WTC11 (cell line): ENCODE measurements at regions not wholly inside any gene's neighbourhood (a gene's known extent, or its start where the extent isn't known, plus 50 kb on each side); places are given as distances from the start of the nearest gene placed in this dataset.

ENCODE experiments used
- ATAC-seq: fragments of 200-7000 bp; cut with Tn5 transposase; 2 replicates; pipeline ENCODE4 v1.10.0; 2021; ENCODE audit warnings: mild to moderate bottlenecking, moderate library complexity
- CTCF ChIA-PET: fragments of 300-600 bp; sonication (Branson Sonifier 250); formaldehyde crosslinking; loops from one replicate; lab custom pipeline; 2021; ENCODE audit warnings: antibody characterized with exemption; lab: Charles Lee
- POLR2A ChIA-PET: fragments of 350-600 bp; sonication (Branson Sonifier 250); formaldehyde crosslinking; loops from one replicate; lab custom pipeline; 2021; ENCODE audit warnings: antibody characterized with exemption; lab: Charles Lee
- DNase-seq: peaks from one replicate; pipeline ENCODE4 v3.0.0; 2021; ENCODE audit warnings: low spot score
- H3K27ac Mint-ChIP-seq: 2 replicates; pipeline ENCODE4 v1.8.0; 2021; ENCODE audit warnings: mixed read lengths
- H3K27me3 Mint-ChIP-seq: 2 replicates; pipeline ENCODE4 v1.8.0; 2021; ENCODE audit warnings: low read depth, mild to moderate bottlenecking, moderate library complexity, mixed read lengths
- H3K36me3 Mint-ChIP-seq: 2 replicates; pipeline ENCODE4 v1.8.0; 2021; ENCODE audit warnings: mixed read lengths
- H3K4me1 Mint-ChIP-seq: 2 replicates; pipeline ENCODE4 v1.8.0; 2022; ENCODE audit warnings: mixed read lengths
- H3K4me3 Mint-ChIP-seq: 2 replicates; pipeline ENCODE4 v1.8.0; 2021; ENCODE audit warnings: mild to moderate bottlenecking, moderate library complexity, mixed read lengths
- H3K9me3 Mint-ChIP-seq: 2 replicates; pipeline ENCODE4 v1.8.0; 2021; ENCODE audit warnings: mixed read lengths
- AR ChIP-seq: fragments of 250-450 bp; sonication (Bioruptor Pico); IDR thresholded peaks from 2 replicates; pipeline ENCODE4 v1.9.0; 2021; ENCODE audit warnings: mild to moderate bottlenecking
- ARID4B ChIP-seq: sonication (generic); formaldehyde crosslinking; IDR thresholded peaks from 2 replicates; pipeline ENCODE4 v1.8.0; 2023; ENCODE audit warnings: missing genetic modification reagents, mild to moderate bottlenecking, borderline replicate concordance
- ATF3 ChIP-seq: sonication (generic); formaldehyde crosslinking; conservative IDR thresholded peaks from 2 replicates; pipeline ENCODE4 v1.8.1; 2022; ENCODE audit warnings: mild to moderate bottlenecking, missing genetic modification reagents
- ATF6 ChIP-seq: sonication (generic); formaldehyde crosslinking; IDR thresholded peaks from 2 replicates; pipeline ENCODE4 v1.8.1; 2023; ENCODE audit warnings: mild to moderate bottlenecking, missing genetic modification reagents
- CBFB ChIP-seq: sonication (generic); formaldehyde crosslinking; IDR thresholded peaks from 2 replicates; pipeline ENCODE4 v1.8.1; 2022; ENCODE audit warnings: mild to moderate bottlenecking, low read depth, missing genetic modification reagents
- ERG ChIP-seq: fragments of 250-450 bp; sonication (Bioruptor Pico); IDR thresholded peaks from 2 replicates; pipeline ENCODE4 v1.8.0; 2021; ENCODE audit warnings: mild to moderate bottlenecking
- HMGXB4 ChIP-seq: sonication (generic); formaldehyde crosslinking; IDR thresholded peaks from 2 replicates; pipeline ENCODE4 v1.8.1; 2023; ENCODE audit warnings: mild to moderate bottlenecking, moderate library complexity, missing genetic modification reagents
- NR2C2 ChIP-seq: sonication (generic); formaldehyde crosslinking; IDR thresholded peaks from 2 replicates; pipeline ENCODE4 v1.8.0; 2022; ENCODE audit warnings: mild to moderate bottlenecking, missing genetic modification reagents
- NR3C1 ChIP-seq: sonication (generic); formaldehyde crosslinking; conservative IDR thresholded peaks from 2 replicates; pipeline ENCODE4 v1.8.1; 2023; ENCODE audit warnings: low read depth, mild to moderate bottlenecking, missing genetic modification reagents
- RORB ChIP-seq: fragments of 250-450 bp; sonication (Bioruptor Pico); IDR thresholded peaks from 2 replicates; pipeline ENCODE4 v1.9.0; 2021; ENCODE audit warnings: mild to moderate bottlenecking
- SOX15 ChIP-seq: fragments of 250-450 bp; sonication (Bioruptor Pico); IDR thresholded peaks from 2 replicates; pipeline ENCODE4 v1.9.0; 2021; ENCODE audit warnings: mild to moderate bottlenecking
- TP53 ChIP-seq: sonication (generic); formaldehyde crosslinking; IDR thresholded peaks from 2 replicates; pipeline ENCODE4 v1.8.1; 2023; ENCODE audit warnings: mild to moderate bottlenecking, missing genetic modification reagents
- ZNF425 ChIP-seq: fragments of 250-450 bp; sonication (Bioruptor Pico); conservative IDR thresholded peaks from 2 replicates; pipeline ENCODE4 v1.9.0; 2021; ENCODE audit warnings: mild to moderate bottlenecking

GRCh38 chr2:236333417-236334121 lies 69.4 kb upstream of the ASB18 start (continued):
- TF ChIP-seq ARID4B (CRISPR knock-in tag) (no peak), TP53 (CRISPR knock-in tag) (no peak), HMGXB4 (CRISPR knock-in tag) (no peak), ERG (no peak), SOX15 (CRISPR knock-in tag) (no peak)
- TF ChIP-seq, all 79 proteins: peak for 0

GRCh38 chr2:236334122-236334876 lies 70.1 kb upstream of the ASB18 start:
- peaks cover 4% of the 10 kb centered on the region; the same call in 1 of the 2 replicates for H3K36me3 Mint-ChIP-seq
- CTCF ChIA-PET, result interaction anchor here (0.8 kb wide), 1 partner anchor 14 kb away, joined by 3 read pairs; no protein-coding TSS in a partner anchor
- peaks cover 6% of the 10 kb centered on the region for H3K4me1 Mint-ChIP-seq
- TF ChIP-seq RORB (CRISPR knock-in tag), result no peak
- no peak for TF ChIP-seq NR2C2 (CRISPR knock-in tag)
- no peak for TF ChIP-seq ATF3 (CRISPR knock-in tag)
- no peak for TF ChIP-seq CBFB
- no peak for TF ChIP-seq ZNF425
- TF ChIP-seq AR (CRISPR knock-in tag), result no peak
- no peak for TF ChIP-seq ATF6 (CRISPR knock-in tag)
- TF ChIP-seq NR3C1 (CRISPR knock-in tag), result no peak
- TF ChIP-seq, all 79 proteins: peak for 0
- POLR2A ChIA-PET, result no interaction called here
- Mint-ChIP-seq H3K27ac (no peak overlapping the region), H3K4me3 (no peak overlapping the region), H3K27me3 (no peaks in the 10 kb centered on the region; the same call in 1 of the 2 replicates), H3K9me3 (peaks cover 2% of the 10 kb centered on the region)
- no peak for DNase-seq
- no peak for ATAC-seq
